DMS 273 (cell line): ENCODE measurements at regions not wholly inside any gene's neighbourhood (a gene's known extent, or its start where the extent isn't known, plus 50 kb on each side); places are given as distances from the start of the nearest gene placed in this dataset.
A peak's percentile ranks its signal among the peaks of the same experiment; 100 is the strongest.

Experiments
- DNase-seq: peaks from one replicate; lab custom pipeline; 2025; ENCODE audit not compliant: unreplicated experiment; lab: John Stamatoyannopoulos, UW

DNA sequence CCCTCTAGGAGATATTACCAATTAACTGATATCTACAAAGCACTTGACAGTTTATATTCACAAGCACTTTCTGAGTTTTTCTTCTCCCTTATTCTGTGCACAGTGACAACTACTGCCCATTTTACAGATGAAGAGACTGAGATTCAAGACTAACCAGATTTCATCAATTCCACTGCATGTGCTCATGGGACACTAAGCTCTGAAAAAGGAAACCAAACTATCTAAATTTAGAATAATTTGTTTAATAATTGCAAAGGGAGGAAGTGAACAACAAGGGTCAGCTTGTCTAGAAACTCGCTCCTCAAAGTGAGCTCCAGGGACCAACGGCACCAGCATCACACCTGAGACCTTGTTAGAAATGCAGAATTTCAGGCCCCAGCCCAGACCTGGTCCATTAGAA, 50.8 kb upstream of the MYLIP start:
- no peak for DNase-seq

DNA sequence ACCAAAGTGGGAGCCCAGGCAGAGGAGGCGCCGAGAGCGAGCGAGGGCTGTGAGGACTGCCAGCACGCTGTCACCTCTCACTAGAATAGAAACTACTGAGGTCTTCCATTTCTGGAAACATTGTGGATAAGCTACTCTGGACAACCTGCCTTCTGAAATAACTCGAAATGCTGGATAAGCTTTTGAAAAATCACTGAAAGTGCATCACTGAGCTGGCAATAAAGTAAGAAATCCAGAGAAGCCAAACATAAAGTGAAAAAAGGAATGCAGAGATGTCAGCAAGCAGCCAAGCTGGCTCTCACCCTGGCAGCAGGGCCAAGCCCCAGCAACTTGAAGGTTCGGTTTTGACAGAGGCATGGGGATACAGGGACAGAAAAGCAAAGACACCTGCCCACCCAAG, 59.2 kb upstream of the MYLIP start:
- no peak for DNase-seq

DNA sequence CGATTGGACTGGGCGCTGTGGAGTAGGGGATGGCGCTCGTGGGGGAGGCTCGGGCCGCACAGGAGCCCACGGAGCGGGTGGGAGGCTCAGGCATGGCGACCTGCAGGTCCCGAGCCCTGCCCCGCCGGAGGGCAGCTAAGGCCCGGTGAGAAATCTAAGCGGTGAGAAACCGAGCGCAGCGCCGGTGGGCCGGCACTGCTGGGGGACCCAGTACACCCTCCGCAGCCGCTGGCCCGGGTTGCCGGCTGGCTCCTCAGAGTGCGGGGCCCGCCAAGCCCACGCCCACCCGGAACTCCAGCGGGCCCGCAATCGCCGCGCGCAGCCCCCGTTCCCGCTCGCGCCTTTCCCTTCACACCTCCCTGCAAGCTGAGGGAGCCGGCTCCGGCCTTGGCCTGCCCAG, 59.7 kb upstream of the MYLIP start:
- no peak for DNase-seq

DNA sequence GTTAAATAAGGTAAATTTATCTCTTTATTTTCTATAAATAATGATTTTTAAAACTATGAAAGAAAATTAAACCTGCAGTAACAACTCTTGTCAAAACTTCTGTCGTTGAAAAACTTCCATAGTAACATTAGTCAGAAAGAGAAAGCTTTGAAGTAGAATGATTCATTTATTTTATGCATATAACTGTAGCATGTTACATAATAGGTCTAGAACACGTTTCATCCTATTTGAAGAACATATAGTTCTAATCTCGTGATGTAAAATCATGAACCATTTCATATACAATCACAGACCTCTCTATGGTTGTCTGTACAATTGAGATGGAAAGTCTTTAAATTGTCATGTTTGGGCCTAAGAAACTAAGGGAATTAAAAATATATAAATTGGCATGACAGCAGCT, 61.3 kb upstream of the MYLIP start:
- DNase-seq, result no peak

DNA sequence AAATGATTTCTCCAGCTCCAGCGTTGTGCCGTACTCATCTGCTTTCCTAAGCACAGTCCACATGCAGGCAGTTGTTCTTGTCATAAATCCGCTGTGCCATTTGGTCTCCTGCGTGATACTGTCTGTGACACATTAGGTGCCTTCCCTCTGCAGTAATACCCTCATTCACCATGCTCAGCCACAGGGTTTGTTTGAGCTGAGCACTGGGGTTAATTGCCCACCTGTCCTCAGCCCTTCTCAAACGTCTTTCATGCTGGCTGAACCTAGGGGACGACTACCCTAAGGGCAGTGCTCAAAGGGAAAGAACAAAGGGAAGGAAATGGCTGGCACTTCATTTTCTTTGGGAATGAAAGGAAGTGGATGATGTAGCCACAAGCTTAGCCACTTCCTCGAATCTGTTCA, 64.2 kb upstream of the MYLIP start:
- peak; percentile 10 for DNase-seq

DNA sequence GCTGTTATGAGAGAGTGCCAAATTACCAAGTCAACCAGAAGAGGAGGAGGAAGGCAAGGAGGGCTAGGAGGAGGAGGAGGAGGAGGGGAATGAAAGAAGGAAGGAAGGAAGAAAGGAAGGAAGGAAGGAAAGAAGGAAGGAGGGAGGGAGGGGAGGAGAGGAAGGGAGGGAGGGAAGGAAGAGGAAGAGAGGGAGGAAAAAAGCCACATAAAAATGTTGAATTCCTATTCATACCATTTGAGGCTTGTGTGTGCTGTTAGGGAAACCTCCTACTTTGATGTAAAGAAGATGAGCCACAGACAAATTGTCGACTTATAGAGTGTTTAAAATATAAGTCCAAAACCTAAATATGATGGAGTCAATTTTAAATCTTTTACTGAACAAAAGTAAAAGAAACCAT, 65.3 kb upstream of the MYLIP start:
- DNase-seq, result no peak

DNA sequence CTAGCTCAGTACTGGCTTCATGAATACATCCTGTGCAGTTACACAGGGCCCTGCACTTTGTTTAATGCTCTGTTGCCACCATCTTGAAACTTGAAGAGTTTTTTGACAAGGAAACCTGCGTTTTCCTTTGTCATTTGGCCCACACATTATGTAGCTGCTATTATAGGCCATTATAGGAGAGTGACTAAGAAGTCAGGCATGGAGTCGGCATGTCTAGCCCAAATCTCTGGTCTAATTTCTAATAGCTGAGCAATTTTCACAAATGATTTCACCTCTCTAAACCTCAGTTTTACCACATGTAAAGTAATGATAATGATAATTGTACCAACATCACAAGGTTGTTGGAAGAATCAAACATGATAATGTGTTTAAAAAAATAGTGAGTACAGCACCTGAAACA, 67.1 kb upstream of the MYLIP start:
- no peak for DNase-seq

DNA sequence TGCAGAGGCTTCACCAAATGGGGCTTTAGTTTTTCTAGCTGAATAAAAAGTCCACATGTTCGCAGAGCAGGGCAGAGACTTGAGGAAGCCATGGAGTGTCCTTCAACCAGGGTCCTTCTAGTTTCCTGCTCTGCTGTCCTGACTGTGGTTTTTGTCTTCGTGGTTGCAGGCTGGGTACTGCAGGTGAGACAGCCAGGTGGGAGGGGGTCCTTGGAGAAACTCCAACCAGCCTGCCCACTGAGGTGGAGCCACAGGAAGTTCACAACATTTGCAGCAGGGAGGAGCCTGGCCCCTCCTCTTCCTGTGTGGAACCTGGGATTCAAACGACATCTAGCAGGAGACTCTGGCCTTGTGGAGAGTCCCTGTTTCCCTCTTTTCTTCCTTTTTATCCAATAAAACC, 68.8 kb upstream of the MYLIP start:
- no peak for DNase-seq

DNA sequence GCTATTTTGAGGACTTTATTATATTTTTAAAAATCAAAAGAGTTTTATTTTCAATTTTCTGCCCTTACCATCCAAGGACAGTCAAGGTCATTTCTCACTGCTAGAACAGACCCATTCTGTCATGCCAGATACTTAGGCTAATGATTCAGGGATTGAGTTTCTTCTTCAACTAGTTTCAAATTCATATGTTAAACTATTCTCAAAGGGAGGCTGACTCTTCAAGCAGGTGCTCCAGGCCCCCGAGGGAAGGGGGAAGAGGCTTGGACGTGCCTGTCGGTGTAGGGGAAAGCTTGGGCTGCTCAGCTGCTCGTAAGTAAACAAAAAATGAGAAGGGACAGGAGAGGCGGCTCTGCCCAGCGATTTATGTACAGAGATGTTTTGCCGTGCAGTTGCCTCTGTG, 69.4 kb upstream of the MYLIP start:
- DNase-seq, result peak; percentile 20

DNA sequence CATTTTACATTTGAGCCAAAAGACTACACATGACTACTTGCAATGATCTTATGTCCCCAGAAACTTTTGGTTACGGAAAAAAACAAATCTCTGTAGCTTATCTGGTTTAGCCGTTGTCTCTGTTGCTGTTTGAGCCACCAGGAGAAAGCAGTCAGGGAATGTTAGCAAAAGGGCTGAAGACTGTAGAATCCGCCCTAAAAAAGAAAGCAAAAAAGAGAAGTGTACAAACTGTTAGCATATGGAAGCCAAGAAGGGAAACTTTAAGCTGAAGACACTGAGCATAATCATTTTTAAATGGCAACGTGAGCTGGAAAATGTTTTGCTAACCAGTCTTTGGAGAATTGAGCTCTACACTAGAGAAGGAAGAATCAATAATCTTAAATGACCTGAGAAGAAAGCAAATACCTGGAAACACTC, 69.9 kb upstream of the MYLIP start:
- DNase-seq, result no peak

DNA sequence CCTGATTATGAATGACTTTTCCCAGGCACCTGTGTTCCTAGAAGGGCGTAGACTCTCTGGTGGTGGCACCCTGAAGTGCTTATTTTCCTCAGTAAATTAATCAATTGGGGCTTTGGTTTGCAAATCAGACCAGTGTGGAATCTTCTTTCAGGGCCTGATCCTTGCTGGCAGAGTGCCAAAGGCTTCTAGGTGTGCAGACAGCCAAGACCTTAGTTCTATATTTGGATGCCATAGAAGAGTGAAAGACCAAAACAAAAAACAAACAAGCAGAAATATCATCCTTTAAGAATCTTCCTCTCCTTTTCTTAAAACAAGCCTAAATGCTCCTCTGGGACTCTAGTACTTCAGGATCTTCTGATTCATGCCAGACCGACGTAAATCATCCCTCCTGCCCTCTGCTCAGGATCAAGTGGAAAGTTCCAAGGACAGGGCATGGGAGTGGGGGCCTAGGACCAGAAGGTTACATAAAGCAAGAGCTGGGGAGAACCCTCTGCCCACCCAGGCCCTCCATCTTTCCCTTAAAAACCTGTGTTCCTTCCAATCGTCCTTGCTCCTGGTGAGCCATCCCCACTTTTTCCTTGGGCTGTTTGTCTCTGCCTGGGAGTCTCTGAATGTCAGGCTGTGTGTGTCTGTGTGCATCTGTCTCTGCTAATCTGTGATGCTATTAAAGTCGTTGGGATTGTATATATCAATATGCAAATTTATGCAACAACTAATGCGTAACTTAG, 70.5 kb upstream of the MYLIP start:
- DNase-seq, result peak; percentile 47

DNA sequence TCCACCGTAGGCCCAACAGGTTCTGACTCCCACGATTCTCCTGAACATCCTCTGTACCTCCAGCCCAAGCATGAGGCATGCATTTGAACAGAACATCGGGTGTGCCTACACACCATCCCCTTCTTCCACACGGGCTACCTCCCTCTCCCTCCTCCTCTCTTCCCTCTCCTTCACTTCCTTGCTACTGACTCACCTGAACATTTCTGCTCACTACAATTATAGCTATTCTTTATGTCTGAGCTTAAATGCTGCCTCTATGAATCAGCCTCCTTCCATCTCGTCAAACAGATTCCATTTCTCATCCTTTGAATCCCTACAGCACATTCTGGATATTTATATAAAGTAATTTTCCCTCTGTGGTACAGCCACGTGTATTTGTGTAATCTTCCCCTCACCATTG, 71.4 kb upstream of the MYLIP start:
- no peak for DNase-seq

DNA sequence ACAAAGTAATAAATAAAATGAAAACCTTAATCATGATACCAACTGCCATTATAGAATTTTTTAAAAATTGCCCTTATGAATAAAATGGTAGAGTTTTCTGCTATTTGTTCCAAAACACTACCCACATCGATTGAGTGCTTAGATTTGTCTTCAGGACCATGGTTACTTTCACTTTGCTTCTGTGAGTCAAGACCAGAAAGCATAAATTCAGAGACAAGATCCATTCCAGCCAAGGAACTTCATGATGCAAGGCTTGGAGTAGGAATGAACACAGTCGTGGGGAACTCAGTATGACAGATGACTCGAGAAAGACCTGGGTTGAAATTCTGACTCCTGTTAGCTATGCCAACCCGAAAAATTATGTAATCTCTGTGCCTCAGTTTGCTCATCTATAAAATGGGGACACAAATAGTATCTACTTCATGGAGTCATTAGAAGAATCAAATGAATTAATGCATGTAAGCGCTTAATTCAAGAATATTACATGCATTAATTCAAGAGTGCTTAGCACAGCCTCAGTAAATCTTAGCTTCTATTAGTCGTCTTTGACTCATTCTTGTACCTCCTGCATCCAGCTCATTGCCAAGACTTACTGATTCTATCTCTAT, 72.5 kb upstream of the MYLIP start:
- no peak for DNase-seq

DNA sequence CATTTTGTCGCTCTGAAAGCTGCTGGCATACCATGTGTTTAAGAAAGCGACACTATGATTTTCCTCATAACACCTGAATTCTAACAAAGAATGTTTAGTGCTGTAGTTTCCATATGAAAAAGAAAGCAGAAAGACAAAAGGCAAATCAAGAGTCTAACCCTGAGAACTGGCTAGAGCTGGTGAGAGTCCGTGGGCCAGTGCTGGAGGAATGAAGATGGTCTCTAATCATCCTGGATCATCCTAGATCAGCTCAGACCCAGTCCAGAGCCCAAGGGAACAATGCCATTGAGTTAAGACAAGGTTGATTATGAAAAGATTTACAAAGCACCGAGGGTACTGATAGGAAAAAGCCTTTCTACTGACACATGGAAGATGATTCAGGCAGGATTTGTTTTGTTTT, 73.0 kb upstream of the MYLIP start:
- no peak for DNase-seq

DNA sequence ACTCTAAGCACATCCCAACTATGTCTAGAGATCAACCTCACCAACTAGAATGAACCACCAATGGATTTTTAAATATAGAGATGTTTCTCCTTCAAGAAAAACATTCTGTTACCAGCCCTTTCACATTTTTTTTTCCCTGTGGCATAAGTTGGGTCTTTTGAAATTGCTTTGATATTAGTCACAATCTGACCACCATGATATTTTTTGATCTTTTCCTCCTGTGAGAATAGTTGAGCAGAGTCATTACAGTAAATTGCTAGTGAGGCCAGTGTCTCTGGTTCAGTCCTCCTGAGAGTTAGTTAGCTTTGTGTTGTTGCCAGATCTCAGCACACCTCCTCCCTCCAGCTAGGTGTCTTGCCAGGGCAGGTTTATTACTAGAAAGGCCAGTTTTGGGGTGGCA, 79.7 kb upstream of the MYLIP start:
- no peak for DNase-seq

DNA sequence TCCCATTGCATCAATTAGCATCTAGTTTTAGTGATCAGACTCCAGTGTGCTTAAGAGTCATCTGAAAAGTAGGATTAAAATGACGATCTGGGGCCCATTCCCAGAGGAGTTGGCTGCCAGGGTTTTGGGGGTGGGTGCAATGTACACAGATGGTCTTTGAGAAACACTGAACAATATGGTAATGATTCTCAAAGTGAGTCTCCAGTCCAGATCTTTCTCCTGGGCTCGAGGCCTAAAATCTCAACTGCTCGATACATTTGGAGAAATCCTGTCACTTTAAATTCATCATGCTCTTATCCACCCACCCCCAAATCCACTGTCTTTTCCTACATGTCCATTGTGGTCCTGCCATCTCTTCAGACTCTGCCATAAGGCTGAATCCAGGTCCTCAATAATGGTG, 80.7 kb upstream of the MYLIP start:
- DNase-seq, result no peak

DNA sequence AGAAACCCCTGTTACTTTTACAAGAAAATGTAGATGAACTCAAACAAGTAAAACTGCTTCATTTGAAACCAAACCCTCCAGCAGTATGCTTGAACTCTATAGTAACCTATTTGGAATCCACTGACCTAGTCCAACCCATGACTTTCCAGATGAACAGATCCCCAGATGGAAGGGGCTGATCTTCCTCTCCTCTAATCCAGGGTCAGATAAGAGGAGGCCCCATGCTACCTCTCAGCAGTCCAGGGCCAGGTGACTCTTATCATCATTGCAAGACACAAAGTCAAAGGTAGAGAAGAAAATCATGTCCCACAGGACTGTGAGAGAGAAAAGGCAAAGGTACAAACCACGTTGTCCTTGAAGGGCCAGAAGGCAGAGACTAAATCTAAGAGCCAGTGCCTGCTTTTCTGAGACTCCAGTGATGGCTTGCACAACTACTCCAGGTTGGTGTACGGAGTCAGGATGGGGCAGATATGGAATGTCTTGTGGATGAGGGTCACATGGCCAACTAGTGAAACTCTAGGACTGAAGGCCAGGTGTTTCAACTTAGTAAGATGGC, 81.4 kb upstream of the MYLIP start:
- DNase-seq, result no peak

DNA sequence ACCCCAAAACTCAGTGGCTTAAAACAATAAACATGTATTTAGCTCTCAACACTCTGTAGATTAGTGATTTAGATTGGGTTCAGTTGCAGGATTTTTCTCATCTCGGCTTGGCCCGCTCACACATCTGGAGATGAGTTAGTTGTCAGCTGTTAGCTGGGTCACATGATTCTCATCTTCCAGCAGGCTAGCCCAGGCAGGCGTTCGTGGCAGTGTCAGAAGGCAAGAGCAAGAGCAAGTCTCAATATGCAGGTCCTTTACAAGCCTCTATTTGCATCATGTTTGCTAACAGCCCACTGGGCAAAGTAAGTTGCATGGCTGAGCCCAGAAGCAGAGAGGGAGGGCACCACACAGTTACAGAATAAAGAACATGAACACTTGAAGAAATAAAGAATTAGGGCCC, 83.6 kb upstream of the MYLIP start:
- DNase-seq, result peak; percentile 49

DNA sequence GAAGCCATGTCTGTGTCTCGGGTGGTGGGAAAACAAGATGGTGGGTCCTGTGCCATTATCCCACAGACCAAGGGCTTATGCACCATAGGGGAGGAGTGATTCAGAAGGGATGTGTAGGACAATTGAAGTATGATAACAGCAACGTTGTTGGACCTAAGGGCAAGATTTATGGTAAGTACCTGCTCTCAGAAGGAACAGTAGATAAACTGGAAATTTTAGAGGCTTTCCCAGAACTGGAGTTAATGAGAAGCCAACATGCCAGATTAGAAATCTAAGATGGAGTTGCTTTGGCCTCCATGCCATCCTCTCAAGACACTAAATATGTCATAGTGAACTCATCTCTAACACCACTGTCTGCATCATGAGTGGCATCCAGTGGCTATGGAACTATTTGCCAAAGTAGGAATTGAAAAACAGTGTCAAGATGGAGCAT, 84.7 kb upstream of the MYLIP start:
- no peak for DNase-seq

DNA sequence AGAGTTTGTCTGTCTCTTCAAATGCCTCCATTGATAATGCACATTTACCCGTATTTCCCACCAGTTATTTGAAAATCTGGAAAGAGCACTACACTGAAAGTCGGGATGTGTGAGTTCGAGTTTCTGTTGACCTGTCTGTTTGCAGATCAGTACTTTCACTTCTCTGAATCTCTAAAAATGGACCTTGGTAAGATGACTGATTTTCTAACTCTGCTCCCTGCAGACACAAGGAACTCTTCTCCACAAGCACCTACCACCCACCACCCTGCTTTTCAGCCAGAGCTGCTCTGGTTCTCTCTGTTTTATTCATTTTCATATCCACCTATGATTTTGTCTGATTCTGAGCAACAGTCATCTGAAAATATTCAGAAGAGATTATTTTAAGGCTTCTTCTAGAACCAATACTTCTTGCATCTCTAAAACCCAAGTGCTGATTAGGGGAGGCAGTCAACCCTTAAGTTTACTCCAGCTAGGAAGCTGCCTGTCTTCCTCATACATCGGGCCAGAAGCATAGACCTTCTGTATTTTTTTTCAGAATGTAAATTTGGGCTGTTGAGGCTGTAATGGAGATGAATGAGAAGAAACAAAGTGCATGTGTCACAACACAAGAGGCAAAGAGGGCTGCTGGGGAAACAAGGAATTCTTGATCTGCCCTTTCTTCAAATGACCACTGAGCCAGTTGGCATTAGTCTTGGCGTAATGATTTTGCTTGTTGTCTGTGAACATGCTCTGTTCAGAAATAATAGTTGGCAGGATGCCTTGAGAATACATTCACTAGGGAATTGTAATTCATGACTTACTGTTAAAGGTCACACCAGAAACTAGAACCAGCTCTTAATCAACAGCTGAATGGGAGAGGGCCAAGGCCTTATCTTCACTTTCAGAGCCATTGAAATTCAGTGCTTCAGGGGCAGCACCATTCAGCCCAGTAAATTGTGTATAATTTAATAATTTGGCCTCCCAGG, 85.4 kb upstream of the MYLIP start:
- DNase-seq, result no peak

DNA sequence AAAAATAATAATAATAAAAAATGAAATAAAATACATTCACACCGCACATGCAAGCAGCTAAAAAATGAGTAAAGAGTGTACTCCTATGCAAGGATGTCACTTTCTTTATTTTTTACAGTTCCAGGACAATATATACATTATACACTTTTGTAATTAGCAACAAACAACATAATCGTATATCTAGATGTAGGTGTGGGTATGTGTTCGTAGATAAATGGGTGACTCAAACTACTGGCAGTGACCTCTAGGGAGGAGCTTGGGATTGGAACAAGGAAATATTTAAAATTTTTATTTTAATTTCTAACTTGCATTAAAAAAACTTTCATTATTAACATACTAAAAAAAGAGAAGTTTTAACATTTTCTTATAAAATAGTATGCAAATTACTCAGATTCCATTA, 86.1 kb upstream of the MYLIP start:
- no peak for DNase-seq

DNA sequence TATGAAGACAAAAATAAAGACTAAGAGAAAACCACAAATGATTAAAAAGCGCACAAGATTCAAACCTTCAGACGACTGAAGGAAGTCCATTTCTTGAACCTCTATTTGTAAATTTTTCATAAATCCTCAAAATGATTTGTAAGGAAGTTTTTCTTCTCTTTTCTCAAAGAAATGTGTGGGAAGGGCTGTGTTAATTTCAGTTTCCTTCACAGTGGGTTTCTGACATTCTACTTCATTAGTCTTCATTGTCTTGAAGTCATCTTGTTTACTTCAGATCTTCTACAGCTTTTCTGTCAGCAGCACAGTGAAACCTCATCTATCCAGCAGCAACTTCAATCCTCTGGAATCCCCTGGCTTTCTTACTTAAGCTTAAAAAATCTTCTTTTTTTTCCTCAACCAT, 87.6 kb upstream of the MYLIP start:
- no peak for DNase-seq
